MM.1S (cell line): ENCODE measurements at regions not wholly inside any gene's neighbourhood (a gene's known extent, or its start where the extent isn't known, plus 50 kb on each side); places are given as distances from the start of the nearest gene placed in this dataset.

Experiments
- DNase-seq: peaks from one replicate; pipeline ENCODE4 v3.0.0-alpha.2; 2015
- H2AFZ ChIP-seq: fragments of 300-600 bp; sonication (generic); 2 replicates; pipeline ENCODE4 v1.6.0; 2016; ENCODE audit warnings: antibody characterized with exemption, low read length
- H3F3A ChIP-seq: fragments of 300-600 bp; sonication (generic); 2 replicates; pipeline ENCODE4 v1.6.1; 2016; ENCODE audit warnings: mild to moderate bottlenecking, antibody characterized with exemption, low read length, moderate library complexity, mixed read lengths; ENCODE audit not compliant: insufficient read depth
- H3K27ac ChIP-seq: fragments of 300-600 bp; sonication (generic); 2 replicates; pipeline ENCODE4 v1.5.1; 2016; ENCODE audit warnings: mild to moderate bottlenecking, low read length
- H3K27me3 ChIP-seq: fragments of 300-600 bp; sonication (generic); replicated peaks from 2 replicates; pipeline ENCODE4 v1.6.0; 2016; ENCODE audit warnings: low read length; ENCODE audit not compliant: insufficient read depth
- H3K36me3 ChIP-seq: fragments of 300-600 bp; sonication (generic); replicated peaks from 2 replicates; pipeline ENCODE4 v1.6.1; 2016; ENCODE audit warnings: mild to moderate bottlenecking, low read length, mixed read lengths; ENCODE audit not compliant: insufficient read depth
- H3K4me1 ChIP-seq: fragments of 300-600 bp; sonication (generic); 2 replicates; pipeline ENCODE4 v1.6.1; 2016; ENCODE audit warnings: low read length, mixed read lengths
- H3K4me2 ChIP-seq: fragments of 300-600 bp; sonication (generic); 2 replicates; pipeline ENCODE4 v1.6.0; 2016; ENCODE audit warnings: low read depth, low read length
- H3K4me3 ChIP-seq: fragments of 300-600 bp; sonication (generic); 2 replicates; pipeline ENCODE4 v1.5.1; 2016; ENCODE audit warnings: low read length, mixed read lengths
- H3K79me2 ChIP-seq: fragments of 300-600 bp; sonication (generic); 2 replicates; pipeline ENCODE4 v1.6.1; 2016; ENCODE audit warnings: mixed run types, low read length, mixed read lengths
- H3K9ac ChIP-seq: fragments of 300-600 bp; sonication (generic); 2 replicates; pipeline ENCODE4 v1.6.1; 2016; ENCODE audit warnings: low read length, mixed read lengths
- H3K9me2 ChIP-seq: fragments of 300-600 bp; sonication (generic); replicated peaks from 2 replicates; pipeline ENCODE4 v1.6.1; 2016; ENCODE audit warnings: mild to moderate bottlenecking, low read length, mixed read lengths; ENCODE audit not compliant: insufficient read depth
- H3K9me3 ChIP-seq: fragments of 300-600 bp; sonication (generic); replicated peaks from 2 replicates; pipeline ENCODE4 v1.6.1; 2016; ENCODE audit warnings: mild to moderate bottlenecking, low read length, mixed read lengths; ENCODE audit not compliant: insufficient read depth
- H4K20me1 ChIP-seq: fragments of 300-600 bp; sonication (generic); 2 replicates; pipeline ENCODE4 v1.6.1; 2016; ENCODE audit warnings: mild to moderate bottlenecking, low read length, moderate library complexity, mixed read lengths; ENCODE audit not compliant: insufficient read depth
- EZH2 ChIP-seq: fragments of 300-600 bp; sonication (generic); optimal IDR thresholded peaks from 2 replicates; pipeline ENCODE3; 2017; ENCODE audit warnings: low read depth, mild to moderate bottlenecking, antibody characterized with exemption, low read length, mixed read lengths
- EZH2phosphoT487 ChIP-seq: fragments of 300-600 bp; sonication (generic); IDR thresholded peaks from 2 replicates; pipeline ENCODE4 v1.6.1; 2018; ENCODE audit warnings: antibody characterized with exemption, low read length
- TF ChIP-seq, protein P1 (sequence below): fragments of 300-600 bp; sonication (generic); IDR thresholded peaks from 2 replicates; pipeline ENCODE4 v1.5.1; 2016; ENCODE audit warnings: antibody characterized with exemption, low read length, mixed read lengths

DNA sequence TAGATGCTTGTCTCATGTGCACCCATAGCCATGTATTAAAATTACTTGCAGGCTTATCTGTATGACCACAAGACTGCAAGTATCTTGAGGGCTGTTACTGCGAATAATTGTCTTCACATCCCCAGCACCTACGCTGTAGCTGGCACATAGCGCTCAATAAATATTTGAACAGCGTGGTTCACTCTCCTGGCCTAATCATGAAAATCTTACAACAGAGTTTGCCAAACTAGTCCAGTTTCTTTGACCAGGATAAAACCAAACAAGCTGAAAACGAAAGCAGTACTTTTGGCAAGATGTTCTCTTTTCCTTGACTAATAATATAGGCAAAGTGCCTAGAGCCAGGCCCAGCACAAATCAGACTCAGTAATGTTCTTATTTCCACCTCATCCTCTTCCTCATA, 106.7 kb downstream of the RPS29 start:
- H3K4me3 ChIP-seq = no peak overlapping the region
- H3K9ac ChIP-seq = no peak overlapping the region
- no peaks in the 10 kb centered on the region for H3K9me3 ChIP-seq
- H3F3A ChIP-seq = peaks cover 10% of the 10 kb centered on the region
- no peaks in the 10 kb centered on the region for H3K79me2 ChIP-seq
- no peaks in the 10 kb centered on the region for H3K36me3 ChIP-seq
- H4K20me1 ChIP-seq = no peaks in the 10 kb centered on the region
- H3K4me2 ChIP-seq = no peak overlapping the region
- no peaks in the 10 kb centered on the region for H3K27me3 ChIP-seq
- no peaks in the 10 kb centered on the region for H3K9me2 ChIP-seq
- no peak for DNase-seq
- peaks cover 21% of the 10 kb centered on the region for H3K4me1 ChIP-seq
- no peak for TF ChIP-seq EZH2phosphoT487
- no peak for TF ChIP-seq EZH2
- TF ChIP-seq, protein P1, sequence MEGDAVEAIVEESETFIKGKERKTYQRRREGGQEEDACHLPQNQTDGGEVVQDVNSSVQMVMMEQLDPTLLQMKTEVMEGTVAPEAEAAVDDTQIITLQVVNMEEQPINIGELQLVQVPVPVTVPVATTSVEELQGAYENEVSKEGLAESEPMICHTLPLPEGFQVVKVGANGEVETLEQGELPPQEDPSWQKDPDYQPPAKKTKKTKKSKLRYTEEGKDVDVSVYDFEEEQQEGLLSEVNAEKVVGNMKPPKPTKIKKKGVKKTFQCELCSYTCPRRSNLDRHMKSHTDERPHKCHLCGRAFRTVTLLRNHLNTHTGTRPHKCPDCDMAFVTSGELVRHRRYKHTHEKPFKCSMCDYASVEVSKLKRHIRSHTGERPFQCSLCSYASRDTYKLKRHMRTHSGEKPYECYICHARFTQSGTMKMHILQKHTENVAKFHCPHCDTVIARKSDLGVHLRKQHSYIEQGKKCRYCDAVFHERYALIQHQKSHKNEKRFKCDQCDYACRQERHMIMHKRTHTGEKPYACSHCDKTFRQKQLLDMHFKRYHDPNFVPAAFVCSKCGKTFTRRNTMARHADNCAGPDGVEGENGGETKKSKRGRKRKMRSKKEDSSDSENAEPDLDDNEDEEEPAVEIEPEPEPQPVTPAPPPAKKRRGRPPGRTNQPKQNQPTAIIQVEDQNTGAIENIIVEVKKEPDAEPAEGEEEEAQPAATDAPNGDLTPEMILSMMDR = no peak
- H3K27ac ChIP-seq = no peak overlapping the region
- no peak overlapping the region for H2AFZ ChIP-seq

DNA sequence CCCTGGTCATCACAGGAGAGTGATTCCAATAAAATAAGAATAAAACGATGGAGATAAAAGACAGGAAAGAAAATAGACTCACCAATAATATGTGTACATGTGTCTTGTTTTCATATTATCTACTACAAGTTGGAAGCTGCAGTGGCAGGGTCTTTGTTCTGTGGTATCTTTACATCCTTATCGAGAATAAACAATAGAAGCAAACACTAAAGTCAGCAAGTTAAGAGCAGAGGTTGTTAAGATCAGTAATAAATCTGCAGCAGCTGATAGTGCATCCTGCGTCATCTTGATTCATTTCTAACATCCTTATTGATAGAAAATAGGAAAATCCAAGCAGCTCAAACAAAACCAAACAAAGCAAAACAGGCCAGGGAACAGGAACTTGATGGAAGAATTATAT, 107.4 kb downstream of the RPS29 start:
- Histone ChIP-seq H4K20me1 (no peaks in the 10 kb centered on the region), H3K9ac (no peak overlapping the region), H3K4me1 (peaks cover 15% of the 10 kb centered on the region), H3K9me2 (no peaks in the 10 kb centered on the region), H3K4me2 (no peak overlapping the region), H3K27ac (no peak overlapping the region), H2AFZ (no peak overlapping the region), H3K4me3 (no peak overlapping the region), H3K9me3 (no peaks in the 10 kb centered on the region), H3K36me3 (no peaks in the 10 kb centered on the region), H3F3A (peaks cover 9% of the 10 kb centered on the region), H3K79me2 (no peaks in the 10 kb centered on the region), H3K27me3 (no peaks in the 10 kb centered on the region)
- TF ChIP-seq EZH2 = no peak
- TF ChIP-seq, protein P1 = no peak
- no peak for TF ChIP-seq EZH2phosphoT487
- no peak for DNase-seq

DNA sequence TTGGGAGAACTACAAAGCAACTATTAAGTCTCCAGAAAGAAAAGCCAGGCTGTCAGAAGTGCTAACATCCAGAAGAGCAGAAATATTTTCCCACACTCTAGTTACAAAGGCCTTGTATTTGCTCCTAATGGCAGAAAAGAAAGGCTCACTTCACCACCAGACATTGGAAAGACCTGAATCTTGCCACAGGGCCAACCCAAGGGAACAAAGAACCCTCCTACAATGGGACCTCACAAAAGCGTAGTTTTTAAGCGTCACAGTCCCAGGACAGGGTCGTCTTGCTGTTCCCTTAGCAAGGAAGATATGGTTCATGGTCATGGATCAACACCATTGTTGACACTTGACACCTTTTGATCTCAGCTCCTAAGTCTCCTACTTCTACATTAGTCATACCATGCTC, 119.1 kb downstream of the RPS29 start:
- Histone ChIP-seq H4K20me1 (no peaks in the 10 kb centered on the region), H3K27ac (no peak overlapping the region), H3K9me2 (no peaks in the 10 kb centered on the region), H3K4me1 (no peaks in the 10 kb centered on the region), H3F3A (no peaks in the 10 kb centered on the region), H3K36me3 (no peaks in the 10 kb centered on the region), H3K9me3 (no peaks in the 10 kb centered on the region), H3K27me3 (no peaks in the 10 kb centered on the region), H3K4me2 (no peak overlapping the region), H3K4me3 (no peak overlapping the region), H2AFZ (no peak overlapping the region), H3K79me2 (no peaks in the 10 kb centered on the region), H3K9ac (no peak overlapping the region)
- DNase-seq = no peak
- TF ChIP-seq EZH2 (no peak), EZH2phosphoT487 (no peak)
- TF ChIP-seq, protein P1 = no peak

DNA sequence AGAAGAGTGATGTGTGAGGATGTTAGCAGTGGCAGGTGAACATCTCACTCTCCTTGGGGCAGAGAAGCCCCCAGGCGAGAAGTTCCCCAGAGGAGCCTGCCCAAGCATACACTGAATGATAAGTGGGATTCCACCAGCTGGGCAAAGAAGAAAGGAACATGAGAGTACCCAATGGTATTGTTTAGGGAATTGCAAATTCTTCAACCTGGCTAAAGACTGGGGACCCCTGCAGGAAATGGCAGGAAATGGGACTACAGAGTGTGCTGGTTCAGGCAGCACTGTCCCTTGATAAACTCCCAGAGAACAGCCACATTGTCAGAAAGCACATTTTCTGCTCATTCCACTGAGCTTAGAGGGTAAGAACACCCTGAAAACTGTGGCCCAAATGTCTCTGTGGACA, 121.3 kb downstream of the RPS29 start:
- TF ChIP-seq EZH2 = no peak
- DNase-seq = no peak
- no peak overlapping the region for H2AFZ ChIP-seq

More for the DNA sequence above, 121.3 kb downstream of the RPS29 start:
- Histone ChIP-seq H3F3A (no peaks in the 10 kb centered on the region), H4K20me1 (no peaks in the 10 kb centered on the region), H3K36me3 (no peaks in the 10 kb centered on the region), H3K4me1 (no peaks in the 10 kb centered on the region), H3K4me2 (no peak overlapping the region), H3K27ac (no peak overlapping the region), H3K4me3 (no peak overlapping the region), H3K9me2 (no peaks in the 10 kb centered on the region), H3K9ac (no peak overlapping the region), H3K9me3 (no peaks in the 10 kb centered on the region), H3K79me2 (no peaks in the 10 kb centered on the region), H3K27me3 (no peaks in the 10 kb centered on the region)
